ENCODE measurements at regions not wholly inside any gene's neighbourhood (a gene's known extent, or its start where the extent isn't known, plus 50 kb on each side); places are given as distances from the start of the nearest gene placed in this dataset.
A peak's percentile ranks its signal among the peaks of the same experiment; 100 is the strongest.

- no peak overlapping the region for H3K4me3 ChIP-seq (ENCODE audit: low read depth, low read length)
- TF ChIP-seq, protein P1, sequence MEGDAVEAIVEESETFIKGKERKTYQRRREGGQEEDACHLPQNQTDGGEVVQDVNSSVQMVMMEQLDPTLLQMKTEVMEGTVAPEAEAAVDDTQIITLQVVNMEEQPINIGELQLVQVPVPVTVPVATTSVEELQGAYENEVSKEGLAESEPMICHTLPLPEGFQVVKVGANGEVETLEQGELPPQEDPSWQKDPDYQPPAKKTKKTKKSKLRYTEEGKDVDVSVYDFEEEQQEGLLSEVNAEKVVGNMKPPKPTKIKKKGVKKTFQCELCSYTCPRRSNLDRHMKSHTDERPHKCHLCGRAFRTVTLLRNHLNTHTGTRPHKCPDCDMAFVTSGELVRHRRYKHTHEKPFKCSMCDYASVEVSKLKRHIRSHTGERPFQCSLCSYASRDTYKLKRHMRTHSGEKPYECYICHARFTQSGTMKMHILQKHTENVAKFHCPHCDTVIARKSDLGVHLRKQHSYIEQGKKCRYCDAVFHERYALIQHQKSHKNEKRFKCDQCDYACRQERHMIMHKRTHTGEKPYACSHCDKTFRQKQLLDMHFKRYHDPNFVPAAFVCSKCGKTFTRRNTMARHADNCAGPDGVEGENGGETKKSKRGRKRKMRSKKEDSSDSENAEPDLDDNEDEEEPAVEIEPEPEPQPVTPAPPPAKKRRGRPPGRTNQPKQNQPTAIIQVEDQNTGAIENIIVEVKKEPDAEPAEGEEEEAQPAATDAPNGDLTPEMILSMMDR (IDR thresholded peaks at IDR 0.05; ENCODE audit: insufficient read depth, low read depth, low read length) = no peak
- DNase-seq (ENCODE audit: low read depth) = no peak
These were observed 304.9 kb downstream of the GBA3 start for GRCh38 chr4:22997358-22998224.

DNA sequence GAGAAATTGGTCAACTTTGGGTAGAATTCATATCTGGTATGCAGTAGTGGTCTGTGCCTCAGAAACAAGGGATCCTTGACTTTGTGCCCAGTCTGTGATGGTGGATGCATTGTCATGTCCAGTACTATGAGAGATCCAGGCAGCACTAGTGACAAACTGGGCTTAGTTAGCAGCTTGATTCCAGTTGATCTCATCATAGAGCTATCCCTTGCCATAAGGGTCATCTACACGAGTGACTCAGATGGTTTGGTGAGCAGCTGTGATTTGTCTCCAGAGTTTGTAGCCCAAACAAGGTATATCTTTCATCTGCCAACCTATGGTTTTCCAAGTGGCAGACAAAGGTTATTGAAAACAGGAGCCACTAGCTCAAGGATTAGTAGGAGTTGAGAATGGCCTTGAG is 298.8 kb downstream of the GBA3 start:
- DNase-seq (ENCODE audit: low read depth) = no peak
- no peak overlapping the region for H3K4me3 ChIP-seq (ENCODE audit: low read depth, low read length)
- TF ChIP-seq, protein P1 (IDR thresholded peaks at IDR 0.05; ENCODE audit: insufficient read depth, low read depth, low read length) = no peak

DNA sequence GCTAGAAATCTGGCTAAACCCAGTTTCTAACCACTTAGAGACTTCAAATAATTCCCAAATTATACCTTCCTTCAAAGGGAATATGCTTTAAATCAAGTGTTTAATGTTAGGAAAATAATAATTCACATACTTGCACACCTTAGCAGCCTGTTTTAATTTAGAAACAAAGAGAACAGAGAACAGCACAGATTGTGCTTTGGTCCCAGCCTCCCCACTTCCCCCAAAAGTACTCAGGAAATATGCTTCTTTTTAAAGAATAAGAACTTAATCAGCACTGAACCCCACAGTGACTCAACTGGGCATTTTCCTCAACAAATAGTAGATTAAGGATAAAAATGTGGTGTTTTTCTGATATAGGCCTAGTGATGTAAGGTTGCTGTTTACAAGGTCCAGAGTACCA is 295.8 kb downstream of the GBA3 start:
- TF ChIP-seq, protein P1 (IDR thresholded peaks at IDR 0.05; ENCODE audit: insufficient read depth, low read depth, low read length) = no peak
- H3K4me3 ChIP-seq (ENCODE audit: low read depth, low read length) = no peak overlapping the region
- no peak for DNase-seq (ENCODE audit: low read depth)

GRCh38 chr4:22987870-22988269 is 295.1 kb downstream of the GBA3 start:
- DNase-seq (ENCODE audit: low read depth) = peak; percentile 1
- TF ChIP-seq, protein P1 (IDR thresholded peaks at IDR 0.05; ENCODE audit: insufficient read depth, low read depth, low read length) = no peak
- H3K4me3 ChIP-seq (ENCODE audit: low read depth, low read length) = no peak overlapping the region

- no peak for DNase-seq (ENCODE audit: low read depth)
- no peak overlapping the region for H3K4me3 ChIP-seq (ENCODE audit: low read depth, low read length)
- TF ChIP-seq, protein P1 (IDR thresholded peaks at IDR 0.05; ENCODE audit: insufficient read depth, low read depth, low read length) = no peak
These were observed 294.1 kb downstream of the GBA3 start for GRCh38 chr4:22986881-22987280.

GRCh38 chr4:22986262-22986661 is 293.5 kb downstream of the GBA3 start:
- DNase-seq (ENCODE audit: low read depth) = no peak
- TF ChIP-seq, protein P1 (IDR thresholded peaks at IDR 0.05; ENCODE audit: insufficient read depth, low read depth, low read length) = no peak
- H3K4me3 ChIP-seq (ENCODE audit: low read depth, low read length) = no peak overlapping the region

All from fibroblast of villous mesenchyme (primary cell).